Stimulated activated effector memory CD8-positive, alpha-beta T cell treated with anti-CD3 and anti-CD28 coated beads, Interleukin-12 subunit alpha, Interleukin-12 subunit beta, amount 100 ng/mL, for 72 hours (primary cell): ENCODE measurements at regions not wholly inside any gene's neighbourhood (a gene's known extent, or its start where the extent isn't known, plus 50 kb on each side); places are given as distances from the start of the nearest gene placed in this dataset.

Experiments
- ATAC-seq: fragments of 150-1000 bp; cut with Tn5 transposase; 2 replicates; pipeline ENCODE4 v1.10.0; 2021
- DNase-seq, 2 donors: peaks; one replicate each; pipeline ENCODE4 v3.0.0; 2021 to 2022; ENCODE audit warnings: low spot score in 2 of 2
- H3K27ac Mint-ChIP-seq: one replicate; pipeline ENCODE4 v1.8.0; 2022; ENCODE audit warnings: mild to moderate bottlenecking, mixed read lengths
- H3K36me3 Mint-ChIP-seq: one replicate; pipeline ENCODE4 v1.8.0; 2022; ENCODE audit warnings: mild to moderate bottlenecking, mixed read lengths
- H3K4me1 Mint-ChIP-seq: one replicate; pipeline ENCODE4 v1.8.0; 2022; ENCODE audit warnings: mixed read lengths
- H3K4me3 Mint-ChIP-seq: one replicate; pipeline ENCODE4 v1.8.0; 2022; ENCODE audit warnings: mild to moderate bottlenecking, mixed read lengths
- H3K9me3 Mint-ChIP-seq: one replicate; pipeline ENCODE4 v1.8.0; 2022; ENCODE audit warnings: mixed read lengths

GRCh38 chr22:47334601-47335000 is 572.2 kb downstream of the TBC1D22A start:
- DNase-seq (no peak), ATAC-seq (no peak)
- no peak overlapping the region for H3K4me3 Mint-ChIP-seq
- no peaks in the 10 kb centered on the region for H3K36me3 Mint-ChIP-seq
- H3K27ac Mint-ChIP-seq, result no peak overlapping the region
- no peaks in the 10 kb centered on the region for H3K4me1 Mint-ChIP-seq
- H3K9me3 Mint-ChIP-seq, result peaks cover 7% of the 10 kb centered on the region

- no peaks in the 10 kb centered on the region for H3K4me1 Mint-ChIP-seq
- ATAC-seq (no peak), DNase-seq (no peak)
- H3K9me3 Mint-ChIP-seq, result peaks cover 7% of the 10 kb centered on the region
- no peak overlapping the region for H3K27ac Mint-ChIP-seq
- H3K36me3 Mint-ChIP-seq, result no peaks in the 10 kb centered on the region
- H3K4me3 Mint-ChIP-seq, result no peak overlapping the region
These were observed 571.2 kb downstream of the TBC1D22A start for GRCh38 chr22:47333625-47334024.

- Mint-ChIP-seq H3K4me1 (no peaks in the 10 kb centered on the region), H3K4me3 (no peak overlapping the region), H3K36me3 (no peaks in the 10 kb centered on the region), H3K9me3 (peaks cover 7% of the 10 kb centered on the region), H3K27ac (no peak overlapping the region)
- DNase-seq, result no peak
- ATAC-seq, result no peak
These were observed 570.0 kb downstream of the TBC1D22A start for GRCh38 chr22:47332246-47332980.

GRCh38 chr22:47331750-47332149 is 569.3 kb downstream of the TBC1D22A start:
- DNase-seq, result no peak
- Mint-ChIP-seq H3K9me3 (peaks cover 7% of the 10 kb centered on the region), H3K4me3 (no peak overlapping the region), H3K4me1 (no peaks in the 10 kb centered on the region), H3K36me3 (no peaks in the 10 kb centered on the region), H3K27ac (no peak overlapping the region)
- no peak for ATAC-seq

GRCh38 chr22:47329727-47330650 is 567.5 kb downstream of the TBC1D22A start:
- Mint-ChIP-seq H3K4me3 (no peak overlapping the region), H3K36me3 (no peaks in the 10 kb centered on the region), H3K9me3 (no peaks in the 10 kb centered on the region), H3K4me1 (no peaks in the 10 kb centered on the region), H3K27ac (no peak overlapping the region)
- no peak for ATAC-seq
- no peak for DNase-seq

GRCh38 chr22:47328550-47329243 is 566.2 kb downstream of the TBC1D22A start:
- DNase-seq (no peak), ATAC-seq (no peak)
- Mint-ChIP-seq H3K9me3 (no peaks in the 10 kb centered on the region), H3K36me3 (no peaks in the 10 kb centered on the region), H3K27ac (no peak overlapping the region), H3K4me3 (no peak overlapping the region), H3K4me1 (no peaks in the 10 kb centered on the region)

GRCh38 chr22:47327241-47327640 is 564.8 kb downstream of the TBC1D22A start:
- H3K27ac Mint-ChIP-seq, result no peak overlapping the region
- no peak overlapping the region for H3K4me3 Mint-ChIP-seq
- no peak for DNase-seq
- no peak for ATAC-seq
- no peaks in the 10 kb centered on the region for H3K4me1 Mint-ChIP-seq
- no peaks in the 10 kb centered on the region for H3K9me3 Mint-ChIP-seq
- no peaks in the 10 kb centered on the region for H3K36me3 Mint-ChIP-seq

GRCh38 chr22:47325249-47325648 is 562.8 kb downstream of the TBC1D22A start:
- Mint-ChIP-seq H3K4me3 (no peak overlapping the region), H3K9me3 (no peaks in the 10 kb centered on the region), H3K27ac (no peak overlapping the region)

GRCh38 chr22:47324435-47324990 is 562.1 kb downstream of the TBC1D22A start:
- Mint-ChIP-seq H3K9me3 (no peaks in the 10 kb centered on the region), H3K4me1 (no peaks in the 10 kb centered on the region), H3K4me3 (no peak overlapping the region), H3K36me3 (no peaks in the 10 kb centered on the region), H3K27ac (no peak overlapping the region)
- no peak for ATAC-seq
- DNase-seq, result no peak

More at GRCh38 chr22:47325249-47325648, 562.8 kb downstream of the TBC1D22A start:
- DNase-seq (no peak), ATAC-seq (no peak)
- Mint-ChIP-seq H3K4me1 (no peaks in the 10 kb centered on the region), H3K36me3 (no peaks in the 10 kb centered on the region)

GRCh38 chr22:47323518-47323917 is 561.1 kb downstream of the TBC1D22A start:
- no peak overlapping the region for H3K27ac Mint-ChIP-seq
- ATAC-seq (no peak), DNase-seq (no peak)
- H3K9me3 Mint-ChIP-seq, result no peaks in the 10 kb centered on the region
- no peaks in the 10 kb centered on the region for H3K36me3 Mint-ChIP-seq
- no peaks in the 10 kb centered on the region for H3K4me1 Mint-ChIP-seq
- H3K4me3 Mint-ChIP-seq, result no peak overlapping the region

- Mint-ChIP-seq H3K4me1 (no peaks in the 10 kb centered on the region), H3K4me3 (no peak overlapping the region), H3K27ac (no peak overlapping the region), H3K36me3 (no peaks in the 10 kb centered on the region), H3K9me3 (no peaks in the 10 kb centered on the region)
- ATAC-seq (no peak), DNase-seq (no peak)
These were observed 560.4 kb downstream of the TBC1D22A start for GRCh38 chr22:47322854-47323253.

- no peak for DNase-seq
- Mint-ChIP-seq H3K4me3 (no peak overlapping the region), H3K4me1 (no peaks in the 10 kb centered on the region), H3K9me3 (no peaks in the 10 kb centered on the region), H3K36me3 (no peaks in the 10 kb centered on the region), H3K27ac (no peak overlapping the region)
- ATAC-seq, result no peak
These were observed 558.1 kb downstream of the TBC1D22A start for GRCh38 chr22:47320560-47320959.

- Mint-ChIP-seq H3K9me3 (no peaks in the 10 kb centered on the region), H3K4me3 (no peak overlapping the region), H3K27ac (no peak overlapping the region), H3K36me3 (no peaks in the 10 kb centered on the region), H3K4me1 (no peaks in the 10 kb centered on the region)
- no peak for ATAC-seq
- DNase-seq, result no peak
These were observed 555.7 kb downstream of the TBC1D22A start for GRCh38 chr22:47318041-47318737.

- Mint-ChIP-seq H3K4me1 (no peaks in the 10 kb centered on the region), H3K9me3 (peaks cover 3% of the 10 kb centered on the region), H3K27ac (no peak overlapping the region), H3K36me3 (no peaks in the 10 kb centered on the region), H3K4me3 (no peak overlapping the region)
- DNase-seq, result no peak
- ATAC-seq, result no peak
These were observed 553.5 kb downstream of the TBC1D22A start for GRCh38 chr22:47315862-47316419.
